GM23338 (cell line): ENCODE measurements at regions not wholly inside any gene's neighbourhood (a gene's known extent, or its start where the extent isn't known, plus 50 kb on each side); places are given as distances from the start of the nearest gene placed in this dataset.

Source experiments
- ATAC-seq: fragments of 200-7000 bp; cut with Tn5 transposase; 3 replicates; pipeline ENCODE4 v1.9.1; 2020
- DNase-seq: peaks from one replicate; pipeline ENCODE4 v3.0.0-alpha.2; 2015; ENCODE audit warnings: low spot score
- H2AFZ ChIP-seq: fragments of 200-600 bp; sonication (generic); 2 replicates; pipeline ENCODE4 v1.8.0; 2016; ENCODE audit warnings: antibody characterized with exemption, mild to moderate bottlenecking, moderate library complexity
- H3F3A ChIP-seq: fragments of 200-600 bp; sonication (generic); replicated peaks from 2 replicates; pipeline ENCODE4 v1.8.0; 2017; ENCODE audit warnings: antibody characterized with exemption, mixed run types, low read depth
- H3K27ac ChIP-seq: fragments of 200-600 bp; sonication (generic); 2 replicates; pipeline ENCODE4 v1.6.1; 2016; ENCODE audit warnings: low read depth
- H3K27me3 ChIP-seq: fragments of 200-600 bp; sonication (generic); 2 replicates; pipeline ENCODE4 v1.8.0; 2016; ENCODE audit warnings: mild to moderate bottlenecking, mixed run types, moderate library complexity; ENCODE audit not compliant: insufficient read depth
- H3K36me3 ChIP-seq: fragments of 200-600 bp; sonication (generic); 2 replicates; pipeline ENCODE4 v1.8.0; 2016; ENCODE audit warnings: mild to moderate bottlenecking; ENCODE audit not compliant: insufficient read depth
- H3K4me1 ChIP-seq: fragments of 200-600 bp; sonication (generic); 2 replicates; pipeline ENCODE4 v1.8.0; 2016; ENCODE audit warnings: mild to moderate bottlenecking, moderate library complexity; ENCODE audit not compliant: insufficient read depth
- H3K4me2 ChIP-seq: fragments of 200-600 bp; sonication (generic); 2 replicates; pipeline ENCODE4 v1.7.1; 2017; ENCODE audit warnings: mixed run types
- H3K4me3 ChIP-seq: fragments of 200-600 bp; sonication (generic); 2 replicates; pipeline ENCODE4 v1.6.1; 2016; ENCODE audit warnings: mixed run types
- H3K79me2 ChIP-seq: fragments of 200-600 bp; sonication (generic); replicated peaks from 2 replicates; pipeline ENCODE4 v1.8.0; 2017; ENCODE audit warnings: mild to moderate bottlenecking; ENCODE audit not compliant: insufficient read depth
- H3K9me2 ChIP-seq: fragments of 200-600 bp; sonication (generic); 2 replicates; pipeline ENCODE4 v1.8.0; 2017; ENCODE audit not compliant: insufficient read depth
- H4K20me1 ChIP-seq: fragments of 200-600 bp; sonication (generic); replicated peaks from 2 replicates; pipeline ENCODE4 v1.8.0; 2017; ENCODE audit warnings: mild to moderate bottlenecking; ENCODE audit not compliant: insufficient read depth
- H3K27ac Mint-ChIP-seq: 2 replicates; pipeline ENCODE4 v1.8.0; 2020; ENCODE audit warnings: inconsistent platforms, mild to moderate bottlenecking, moderate library complexity, mixed read lengths
- H3K27me3 Mint-ChIP-seq: 3 replicates; pipeline ENCODE4 v1.8.0; 2022; ENCODE audit warnings: low read depth, mild to moderate bottlenecking, moderate library complexity, mixed read lengths, inconsistent platforms; ENCODE audit not compliant: insufficient read depth, poor library complexity
- H3K36me3 Mint-ChIP-seq: 3 replicates; pipeline ENCODE4 v1.8.0; 2021; ENCODE audit warnings: low read depth, mild to moderate bottlenecking, inconsistent platforms, moderate library complexity, mixed read lengths
- H3K4me1 Mint-ChIP-seq: 3 replicates; pipeline ENCODE4 v1.8.0; 2020; ENCODE audit warnings: mild to moderate bottlenecking, inconsistent platforms, mixed read lengths
- H3K4me3 Mint-ChIP-seq: 3 replicates; pipeline ENCODE4 v1.8.0; 2021; ENCODE audit warnings: moderate library complexity, mild to moderate bottlenecking, inconsistent platforms, mixed read lengths
- H3K9me3 Mint-ChIP-seq: 3 replicates; pipeline ENCODE4 v1.8.0; 2020; ENCODE audit warnings: moderate library complexity, mild to moderate bottlenecking, inconsistent platforms, mixed read lengths
- EZH2 ChIP-seq: fragments of 200-600 bp; sonication (generic); IDR thresholded peaks from one replicate; pipeline ENCODE4 v1.8.0; 2017; ENCODE audit warnings: antibody characterized with exemption, mild to moderate bottlenecking, low read depth; ENCODE audit not compliant: unreplicated experiment
- EZH2phosphoT487 ChIP-seq: fragments of 200-600 bp; sonication (generic); IDR thresholded peaks from one replicate; pipeline ENCODE4 v1.8.1; 2018; ENCODE audit warnings: antibody characterized with exemption; ENCODE audit not compliant: unreplicated experiment
- NANOG ChIP-seq: IDR thresholded peaks from 2 replicates; pipeline ENCODE4 v1.6.1; 2016; ENCODE audit warnings: antibody characterized with exemption, borderline replicate concordance
- STAT1 ChIP-seq: IDR thresholded peaks from one replicate; pipeline ENCODE4 v1.6.1; 2016; ENCODE audit warnings: antibody characterized with exemption; ENCODE audit not compliant: unreplicated experiment
- ZNF114 ChIP-seq: fragments of 250-450 bp; sonication (Bioruptor Pico); IDR thresholded peaks from 2 replicates; pipeline ENCODE4 v1.5.0; 2020; ENCODE audit warnings: mild to moderate bottlenecking, moderate library complexity
- ZNF331 ChIP-seq: fragments of 250-450 bp; sonication (Bioruptor Pico); IDR thresholded peaks from 2 replicates; pipeline ENCODE4 v1.5.0; 2020; ENCODE audit warnings: low read depth, mild to moderate bottlenecking, moderate library complexity
- TF ChIP-seq, protein P1 (sequence below): IDR thresholded peaks from one replicate; pipeline ENCODE4 v1.6.1; 2018; ENCODE audit warnings: antibody characterized with exemption; ENCODE audit not compliant: unreplicated experiment
- TF ChIP-seq, protein P2 (sequence below), 2 experiments: fragments of 200-600 bp in 1 of 2; sonication (generic) in 1 of 2; conservative IDR thresholded peaks; 2 replicates each; pipeline versions ENCODE4 v1.5.1 to v1.6.1; 2016 to 2017; ENCODE audit warnings: antibody characterized with exemption in 2 of 2, low read depth in 2 of 2, mild to moderate bottlenecking in 2 of 2, moderate library complexity in 1 of 2

DNA sequence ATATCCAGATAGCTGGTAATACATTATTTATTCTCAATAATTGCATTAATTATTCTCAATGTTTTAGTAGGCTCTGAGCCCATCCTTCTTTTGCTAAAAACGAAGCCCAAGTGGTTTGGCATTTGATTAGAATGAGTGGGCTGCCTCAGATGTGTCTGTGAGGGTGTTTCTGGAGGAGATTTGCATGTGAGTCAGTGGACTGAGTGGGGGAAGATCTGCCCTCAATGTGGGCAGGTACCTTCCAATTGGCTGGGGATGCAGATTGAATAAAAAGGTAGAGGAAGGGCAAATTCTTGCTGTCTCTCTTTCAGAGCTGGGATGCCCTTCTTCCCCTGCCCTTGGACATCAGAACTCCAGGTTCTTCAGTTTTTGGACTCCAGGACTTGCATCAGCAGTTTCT lies 290.6 kb upstream of the SMIM30 start (continued):
- TF ChIP-seq EZH2phosphoT487 (no peak), NANOG (no peak), ZNF331 (CRISPR knock-in tag) (no peak), STAT1 (no peak), ZNF114 (CRISPR knock-in tag) (no peak)
- TF ChIP-seq, protein P1, sequence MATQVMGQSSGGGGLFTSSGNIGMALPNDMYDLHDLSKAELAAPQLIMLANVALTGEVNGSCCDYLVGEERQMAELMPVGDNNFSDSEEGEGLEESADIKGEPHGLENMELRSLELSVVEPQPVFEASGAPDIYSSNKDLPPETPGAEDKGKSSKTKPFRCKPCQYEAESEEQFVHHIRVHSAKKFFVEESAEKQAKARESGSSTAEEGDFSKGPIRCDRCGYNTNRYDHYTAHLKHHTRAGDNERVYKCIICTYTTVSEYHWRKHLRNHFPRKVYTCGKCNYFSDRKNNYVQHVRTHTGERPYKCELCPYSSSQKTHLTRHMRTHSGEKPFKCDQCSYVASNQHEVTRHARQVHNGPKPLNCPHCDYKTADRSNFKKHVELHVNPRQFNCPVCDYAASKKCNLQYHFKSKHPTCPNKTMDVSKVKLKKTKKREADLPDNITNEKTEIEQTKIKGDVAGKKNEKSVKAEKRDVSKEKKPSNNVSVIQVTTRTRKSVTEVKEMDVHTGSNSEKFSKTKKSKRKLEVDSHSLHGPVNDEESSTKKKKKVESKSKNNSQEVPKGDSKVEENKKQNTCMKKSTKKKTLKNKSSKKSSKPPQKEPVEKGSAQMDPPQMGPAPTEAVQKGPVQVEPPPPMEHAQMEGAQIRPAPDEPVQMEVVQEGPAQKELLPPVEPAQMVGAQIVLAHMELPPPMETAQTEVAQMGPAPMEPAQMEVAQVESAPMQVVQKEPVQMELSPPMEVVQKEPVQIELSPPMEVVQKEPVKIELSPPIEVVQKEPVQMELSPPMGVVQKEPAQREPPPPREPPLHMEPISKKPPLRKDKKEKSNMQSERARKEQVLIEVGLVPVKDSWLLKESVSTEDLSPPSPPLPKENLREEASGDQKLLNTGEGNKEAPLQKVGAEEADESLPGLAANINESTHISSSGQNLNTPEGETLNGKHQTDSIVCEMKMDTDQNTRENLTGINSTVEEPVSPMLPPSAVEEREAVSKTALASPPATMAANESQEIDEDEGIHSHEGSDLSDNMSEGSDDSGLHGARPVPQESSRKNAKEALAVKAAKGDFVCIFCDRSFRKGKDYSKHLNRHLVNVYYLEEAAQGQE: no peak

DNA sequence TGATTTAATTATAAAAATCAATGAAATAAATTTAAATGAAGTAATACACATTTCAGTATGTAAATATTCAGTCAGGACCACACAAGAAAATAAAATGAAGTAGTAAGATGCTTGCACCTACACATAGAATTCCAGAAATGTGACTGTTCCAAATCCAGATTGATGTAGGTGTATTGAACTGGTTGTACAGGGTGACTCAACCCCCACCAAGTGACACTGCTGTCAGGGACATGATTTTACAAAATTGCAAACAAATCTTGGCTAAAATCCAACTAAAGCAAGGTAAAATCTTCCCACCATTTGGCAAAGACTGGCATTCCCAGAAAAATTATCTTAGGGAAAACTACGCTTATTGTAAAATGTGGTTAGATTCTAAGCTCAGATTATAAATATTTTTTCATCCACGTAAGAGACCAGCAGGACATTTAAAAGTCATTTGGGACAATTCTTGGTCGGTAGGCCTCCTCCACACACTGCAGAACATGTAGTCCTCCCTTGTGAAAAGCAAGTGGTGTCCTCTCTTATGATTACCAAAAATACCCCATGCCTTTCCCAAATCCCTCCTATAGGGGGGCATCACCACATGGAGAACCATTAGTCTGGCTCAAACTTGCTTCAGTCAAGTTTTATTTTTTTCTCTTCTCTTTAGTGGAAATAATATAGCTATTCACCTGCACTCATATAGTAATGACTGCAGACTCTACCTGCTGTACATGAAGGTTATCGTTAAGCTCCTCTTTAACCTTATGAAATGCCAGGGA lies 287.1 kb upstream of the SMIM30 start:
- Histone ChIP-seq H3K4me3 (no peak overlapping the region), H3K36me3 (no peaks in the 10 kb centered on the region), H3K27me3 (no peaks in the 10 kb centered on the region), H3K9me2 (no peaks in the 10 kb centered on the region), H4K20me1 (no peaks in the 10 kb centered on the region), H3K4me2 (no peak overlapping the region), H3K4me1 (no peaks in the 10 kb centered on the region), H3F3A (no peaks in the 10 kb centered on the region), H2AFZ (peak overlapping the region; percentile 15; the same call in 1 of the 2 replicates), H3K79me2 (no peaks in the 10 kb centered on the region), H3K27ac (no peak overlapping the region)
- peaks cover 18% of the 10 kb centered on the region; the same call in 2 of the 3 replicates for H3K4me1 Mint-ChIP-seq
- no peaks in the 10 kb centered on the region for H3K36me3 Mint-ChIP-seq
- TF ChIP-seq, protein P2, sequence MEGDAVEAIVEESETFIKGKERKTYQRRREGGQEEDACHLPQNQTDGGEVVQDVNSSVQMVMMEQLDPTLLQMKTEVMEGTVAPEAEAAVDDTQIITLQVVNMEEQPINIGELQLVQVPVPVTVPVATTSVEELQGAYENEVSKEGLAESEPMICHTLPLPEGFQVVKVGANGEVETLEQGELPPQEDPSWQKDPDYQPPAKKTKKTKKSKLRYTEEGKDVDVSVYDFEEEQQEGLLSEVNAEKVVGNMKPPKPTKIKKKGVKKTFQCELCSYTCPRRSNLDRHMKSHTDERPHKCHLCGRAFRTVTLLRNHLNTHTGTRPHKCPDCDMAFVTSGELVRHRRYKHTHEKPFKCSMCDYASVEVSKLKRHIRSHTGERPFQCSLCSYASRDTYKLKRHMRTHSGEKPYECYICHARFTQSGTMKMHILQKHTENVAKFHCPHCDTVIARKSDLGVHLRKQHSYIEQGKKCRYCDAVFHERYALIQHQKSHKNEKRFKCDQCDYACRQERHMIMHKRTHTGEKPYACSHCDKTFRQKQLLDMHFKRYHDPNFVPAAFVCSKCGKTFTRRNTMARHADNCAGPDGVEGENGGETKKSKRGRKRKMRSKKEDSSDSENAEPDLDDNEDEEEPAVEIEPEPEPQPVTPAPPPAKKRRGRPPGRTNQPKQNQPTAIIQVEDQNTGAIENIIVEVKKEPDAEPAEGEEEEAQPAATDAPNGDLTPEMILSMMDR (conservative IDR thresholded peaks at IDR 0.05; ENCODE audit: low read depth in 2 of 2): peak; percentile 6 to 40; a peak in 2 of 4 replicates
- TF ChIP-seq EZH2: no peak
- no peaks in the 10 kb centered on the region for H3K9me3 Mint-ChIP-seq
- no peak overlapping the region for H3K4me3 Mint-ChIP-seq
- H3K27me3 Mint-ChIP-seq: no peaks in the 10 kb centered on the region
- ATAC-seq (no peak), DNase-seq (peak; percentile 24)
- no peak overlapping the region for H3K27ac Mint-ChIP-seq
